ENCODE measurements at regions not wholly inside any gene's neighbourhood (a gene's known extent, or its start where the extent isn't known, plus 50 kb on each side); places are given as distances from the start of the nearest gene placed in this dataset.

DNA sequence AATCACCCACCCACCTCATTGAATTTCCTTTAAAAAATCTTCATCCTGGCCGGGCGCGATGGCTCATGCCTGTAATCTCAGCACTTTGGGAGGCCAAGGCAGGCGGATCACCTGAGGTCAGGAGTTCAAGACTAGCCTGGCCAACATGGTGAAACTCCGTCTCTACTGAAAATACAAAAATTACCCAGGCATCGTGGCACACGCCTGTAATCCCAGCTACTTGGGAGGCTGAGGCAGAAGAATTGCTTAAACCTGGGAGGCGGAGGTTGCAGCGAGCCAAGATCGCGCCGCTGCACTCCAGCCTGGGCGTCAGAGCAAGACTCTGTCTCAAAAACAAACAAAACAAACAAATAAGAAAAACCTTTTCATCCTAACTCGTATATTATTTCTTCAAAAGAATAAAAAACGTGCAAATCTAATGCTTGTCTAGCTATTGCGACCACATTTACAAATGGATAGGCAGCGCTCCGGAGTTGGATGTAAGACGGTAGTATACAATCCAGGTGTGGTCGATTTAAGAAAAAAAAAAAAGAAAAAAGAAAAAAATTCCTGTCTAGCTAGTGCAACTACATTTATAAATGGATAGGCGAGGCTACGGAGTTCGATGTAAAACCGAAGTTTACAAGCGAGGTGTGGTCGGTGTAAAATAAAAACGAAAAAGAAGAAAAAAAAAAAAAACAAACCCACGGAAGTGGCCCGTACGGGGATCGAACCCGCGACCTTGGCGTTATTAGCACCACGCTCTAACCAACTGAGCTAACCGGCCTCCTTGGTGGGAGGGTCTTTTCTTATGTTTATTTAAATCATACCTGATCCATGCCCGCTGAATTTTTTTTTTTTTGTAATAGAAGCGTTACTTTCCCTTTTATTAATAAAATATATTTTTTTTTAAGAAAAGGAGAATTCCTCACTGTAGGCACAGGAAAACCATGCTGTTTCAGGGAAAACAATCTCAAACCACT is 70.7 kb upstream of the PRSS16 start:
- 2% methylated on average over 38 of the region's 38 CpGs for WGBS (ENCODE audit: low lambda C conversion rate)

DNA sequence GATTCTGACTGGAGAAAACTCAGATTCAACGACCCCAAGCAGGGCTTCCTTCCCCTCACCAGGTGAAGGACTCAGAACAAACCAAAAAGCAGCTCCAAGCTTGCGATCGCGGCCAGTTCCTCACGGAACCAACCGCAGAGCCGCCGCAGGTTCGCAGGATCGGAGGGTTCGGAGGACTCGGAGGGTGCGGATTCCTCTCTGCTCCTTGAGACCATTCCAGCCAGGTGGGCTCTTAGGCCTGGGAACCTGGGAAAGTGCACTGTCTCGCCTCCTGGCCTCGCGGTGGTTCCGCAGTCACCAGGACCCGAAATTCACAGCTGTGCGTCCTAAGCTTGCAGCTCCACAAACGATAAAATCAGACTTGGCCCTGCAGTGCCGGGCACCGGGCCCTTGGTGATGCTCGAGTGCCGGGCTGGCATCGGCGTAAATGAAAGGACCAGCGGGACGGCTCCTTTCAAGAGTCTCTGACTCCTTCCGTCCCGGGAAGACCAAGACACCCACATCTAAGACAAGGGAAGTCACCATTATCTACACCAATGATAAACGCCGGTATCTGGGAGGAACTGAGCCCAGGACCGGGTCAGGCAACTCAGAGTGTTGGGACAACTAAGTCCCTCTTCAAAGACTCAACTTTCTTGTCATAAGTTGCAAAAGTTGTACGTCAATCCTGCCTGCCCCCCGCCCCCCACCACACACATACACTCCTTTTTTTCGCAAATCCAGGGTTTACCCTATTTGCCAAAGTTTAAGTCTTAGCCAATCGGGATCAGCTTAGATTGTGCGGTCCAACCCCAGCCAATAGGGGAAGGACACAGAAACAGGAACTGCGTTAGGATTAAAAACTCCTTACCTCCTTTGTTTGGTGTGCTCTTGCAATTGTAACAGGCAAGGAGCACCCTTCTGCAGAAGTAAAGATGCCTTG is 69.8 kb upstream of the PRSS16 start:
- Histone ChIP-seq H3K4me3 (ENCODE audit: low read depth in 2 of 2, low read length in 1 of 2) (peak overlapping the region; percentile 98 to 100), H3K4me1 (ENCODE audit: control insufficient read depth in 1 of 2, insufficient read depth in 2 of 2, low read depth in 1 of 2, low read length in 1 of 2) (peaks cover 0 to 3% of the 10 kb centered on the region in 2 experiments; a peak in 1 of 4 replicates), H3K79me2 (ENCODE audit: insufficient read depth) (no peaks in the 10 kb centered on the region), H3K27me3 (ENCODE audit: insufficient read depth) (no peaks in the 10 kb centered on the region), H3K4me2 (peak overlapping the region; percentile 87), H3K36me3 (replicated peaks in 1 of 2; ENCODE audit: control insufficient read depth in 1 of 2, insufficient read depth in 2 of 2, low read length in 1 of 2) (no peaks in the 10 kb centered on the region), H4K20me1 (ENCODE audit: insufficient read depth) (no peaks in the 10 kb centered on the region), H3F3A (replicated peaks; ENCODE audit: insufficient read depth) (peaks cover 16% of the 10 kb centered on the region), H2AFZ (ENCODE audit: low read depth) (peak overlapping the region; percentile 87), H3K9ac (peak overlapping the region; percentile 86), H3K9me3 (no peaks in the 10 kb centered on the region), H3K9me2 (no peaks in the 10 kb centered on the region), H3K27ac (ENCODE audit: low read depth in 2 of 2, low read length in 1 of 2) (peak overlapping the region; percentile 81 to 85)
- WGBS (ENCODE audit: low lambda C conversion rate): under 1% methylated on average over 24 of the region's 39 CpGs
- DNase-seq: peak; percentile 72
- CTCF ChIA-PET: interaction anchor here (0.6 to 4.7 kb wide), 17 partner anchors 8 to 1399 kb away, joined by 3 to 25 read pairs (median 5); a partner anchor contains a TSS
- POLR2A ChIA-PET: interaction anchor here (0.6 to 3.0 kb wide), 5 partner anchors 30 to 715 kb away, joined by 3 to 18 read pairs (median 7); a partner anchor contains a TSS
- TF ChIP-seq YY1 (IDR thresholded peaks at IDR 0.05; ENCODE audit: low read depth) (0 out of 2 replicates have a peak, but pooled peaks have one; percentile 18), MXI1 (IDR thresholded peaks at IDR 0.05; ENCODE audit: low read depth, low read length) (no peak), RAD21 (IDR thresholded peaks at IDR 0.05; ENCODE audit: low read length) (peak; percentile 47), FOXM1 (IDR thresholded peaks at IDR 0.05; ENCODE audit: low read depth) (no peak), TAF1 (IDR thresholded peaks at IDR 0.05; ENCODE audit: borderline replicate concordance, low read depth, low read length) (peak; percentile 47; the same call in 1 of the 2 replicates), POLR2AphosphoS5 (IDR thresholded peaks at IDR 0.05; ENCODE audit: low read depth, low read length) (peak; percentile 89), NRF1 (IDR thresholded peaks at IDR 0.05; ENCODE audit: low read depth, low read length) (no peak), ELF1 (IDR thresholded peaks at IDR 0.05) (peak; percentile 73; the same call in 1 of the 2 replicates), JUND (IDR thresholded peaks at IDR 0.05) (no peak), EZH2phosphoT487 (IDR thresholded peaks at IDR 0.05; ENCODE audit: borderline replicate concordance, low read depth) (no peak), SMC3 (IDR thresholded peaks at IDR 0.05; ENCODE audit: low read depth, low read length) (no peak), RFX5 (IDR thresholded peaks at IDR 0.05; ENCODE audit: low read length) (peak; percentile 65; the same call in 1 of the 2 replicates), GABPA (IDR thresholded peaks at IDR 0.05; ENCODE audit: low read depth) (no peak)
- TF ChIP-seq, protein P1, sequence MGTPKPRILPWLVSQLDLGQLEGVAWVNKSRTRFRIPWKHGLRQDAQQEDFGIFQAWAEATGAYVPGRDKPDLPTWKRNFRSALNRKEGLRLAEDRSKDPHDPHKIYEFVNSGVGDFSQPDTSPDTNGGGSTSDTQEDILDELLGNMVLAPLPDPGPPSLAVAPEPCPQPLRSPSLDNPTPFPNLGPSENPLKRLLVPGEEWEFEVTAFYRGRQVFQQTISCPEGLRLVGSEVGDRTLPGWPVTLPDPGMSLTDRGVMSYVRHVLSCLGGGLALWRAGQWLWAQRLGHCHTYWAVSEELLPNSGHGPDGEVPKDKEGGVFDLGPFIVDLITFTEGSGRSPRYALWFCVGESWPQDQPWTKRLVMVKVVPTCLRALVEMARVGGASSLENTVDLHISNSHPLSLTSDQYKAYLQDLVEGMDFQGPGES (IDR thresholded peaks at IDR 0.05; ENCODE audit: low read depth, low read length): 0 out of 2 replicates have a peak, but pooled peaks have one; percentile 17

More for the DNA sequence above, 70.7 kb upstream of the PRSS16 start:
- peak overlapping the region; percentile 86 for H3K9ac ChIP-seq
- peak overlapping the region; percentile 87 for H3K4me2 ChIP-seq
- ChIA-PET CTCF (interaction anchor here (0.6 to 4.7 kb wide), 17 partner anchors 8 to 718 kb away, joined by 3 to 25 read pairs (median 5); a partner anchor contains a TSS), POLR2A (interaction anchor here (0.5 to 3.0 kb wide), 8 partner anchors 29 to 979 kb away, joined by 3 to 18 read pairs (median 4); a partner anchor contains a TSS)
- H4K20me1 ChIP-seq (ENCODE audit: insufficient read depth): no peaks in the 10 kb centered on the region
- H3K4me3 ChIP-seq (ENCODE audit: low read depth in 2 of 2, low read length in 1 of 2): peak overlapping the region; percentile 98 to 100
- TF ChIP-seq RCOR1 (IDR thresholded peaks at IDR 0.05; ENCODE audit: low read length) (0 out of 2 replicates have a peak, but pooled peaks have one; percentile 40), SIN3A (IDR thresholded peaks at IDR 0.05; ENCODE audit: borderline replicate concordance, low read depth, low read length) (no peak), NRF1 (IDR thresholded peaks at IDR 0.05; ENCODE audit: low read depth, low read length) (no peak), FOSL2 (IDR thresholded peaks at IDR 0.05; ENCODE audit: borderline replicate concordance, low read depth) (peak; percentile 40; the same call in 1 of the 2 replicates), GATA2 (CRISPR knock-in tag; IDR thresholded peaks at IDR 0.05) (no peak), TEAD4 (IDR thresholded peaks at IDR 0.05; ENCODE audit: borderline replicate concordance, insufficient read depth) (0 out of 2 replicates have a peak, but pooled peaks have one; percentile 67), RXRA (IDR thresholded peaks at IDR 0.05; ENCODE audit: borderline replicate concordance, low read depth) (no peak)
- TF ChIP-seq, protein P2, sequence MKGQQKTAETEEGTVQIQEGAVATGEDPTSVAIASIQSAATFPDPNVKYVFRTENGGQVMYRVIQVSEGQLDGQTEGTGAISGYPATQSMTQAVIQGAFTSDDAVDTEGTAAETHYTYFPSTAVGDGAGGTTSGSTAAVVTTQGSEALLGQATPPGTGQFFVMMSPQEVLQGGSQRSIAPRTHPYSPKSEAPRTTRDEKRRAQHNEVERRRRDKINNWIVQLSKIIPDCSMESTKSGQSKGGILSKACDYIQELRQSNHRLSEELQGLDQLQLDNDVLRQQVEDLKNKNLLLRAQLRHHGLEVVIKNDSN (IDR thresholded peaks at IDR 0.05; ENCODE audit: borderline replicate concordance, low read depth): no peak
- H3K79me2 ChIP-seq (ENCODE audit: insufficient read depth): no peaks in the 10 kb centered on the region
- no peaks in the 10 kb centered on the region for H3K9me3 ChIP-seq
- H3F3A ChIP-seq (replicated peaks; ENCODE audit: insufficient read depth): peaks cover 10% of the 10 kb centered on the region
- H3K27me3 ChIP-seq (ENCODE audit: insufficient read depth): no peaks in the 10 kb centered on the region
- H3K27ac ChIP-seq (ENCODE audit: low read depth in 2 of 2, low read length in 1 of 2): peak overlapping the region; percentile 81 to 85
- peak; percentile 39 for DNase-seq
- peak overlapping the region; percentile 92 for H2AFZ ChIP-seq (ENCODE audit: low read depth)
- H3K9me2 ChIP-seq: no peaks in the 10 kb centered on the region
- H3K4me1 ChIP-seq (ENCODE audit: control insufficient read depth in 1 of 2, insufficient read depth in 2 of 2, low read depth in 1 of 2, low read length in 1 of 2): peaks cover 0 to 3% of the 10 kb centered on the region in 2 experiments; a peak in 1 of 4 replicates
- H3K36me3 ChIP-seq (replicated peaks in 1 of 2; ENCODE audit: control insufficient read depth in 1 of 2, insufficient read depth in 2 of 2, low read length in 1 of 2): no peaks in the 10 kb centered on the region
